GM23248 (cell line): ENCODE measurements at regions not wholly inside any gene's neighbourhood (a gene's known extent, or its start where the extent isn't known, plus 50 kb on each side); places are given as distances from the start of the nearest gene placed in this dataset.

Experiments used
- DNase-seq: peaks from one replicate; pipeline ENCODE4 v3.0.0-alpha.2; 2015
- H2AFZ ChIP-seq: fragments of 200-600 bp; sonication (generic); 2 replicates; pipeline ENCODE4 v1.6.1; 2016; ENCODE audit warnings: antibody characterized with exemption
- H3F3A ChIP-seq: fragments of 200-600 bp; sonication (generic); 2 replicates; pipeline ENCODE4 v1.6.1; 2016; ENCODE audit warnings: mild to moderate bottlenecking, antibody characterized with exemption, mixed run types; ENCODE audit not compliant: insufficient read depth
- H3K27ac ChIP-seq: fragments of 200-600 bp; sonication (generic); 2 replicates; pipeline ENCODE4 v1.5.1; 2016; ENCODE audit warnings: mild to moderate bottlenecking
- H3K27me3 ChIP-seq: fragments of 200-600 bp; sonication (generic); replicated peaks from 2 replicates; pipeline ENCODE4 v1.6.1; 2016; ENCODE audit warnings: mild to moderate bottlenecking; ENCODE audit not compliant: insufficient read depth
- H3K36me3 ChIP-seq: fragments of 200-600 bp; sonication (generic); 2 replicates; pipeline ENCODE4 v1.6.1; 2016; ENCODE audit warnings: low read depth, mild to moderate bottlenecking
- H3K4me1 ChIP-seq: fragments of 200-600 bp; sonication (generic); 2 replicates; pipeline ENCODE4 v1.6.1; 2016; ENCODE audit warnings: mild to moderate bottlenecking; ENCODE audit not compliant: insufficient read depth
- H3K4me2 ChIP-seq: fragments of 200-600 bp; sonication (generic); one replicate; pipeline ENCODE4 v1.6.1; 2016; ENCODE audit warnings: mild to moderate bottlenecking; ENCODE audit not compliant: unreplicated experiment
- H3K4me3 ChIP-seq: fragments of 200-600 bp; sonication (generic); 2 replicates; pipeline ENCODE4 v1.5.1; 2016; ENCODE audit warnings: mild to moderate bottlenecking
- H3K79me2 ChIP-seq: fragments of 200-600 bp; sonication (generic); 2 replicates; pipeline ENCODE4 v1.6.1; 2016; ENCODE audit warnings: mild to moderate bottlenecking; ENCODE audit not compliant: insufficient read depth
- H3K9ac ChIP-seq: fragments of 200-600 bp; sonication (generic); 2 replicates; pipeline ENCODE4 v1.6.1; 2016; ENCODE audit warnings: mild to moderate bottlenecking
- H3K9me2 ChIP-seq: fragments of 200-600 bp; sonication (generic); 2 replicates; pipeline ENCODE4 v1.6.1; 2016; ENCODE audit warnings: mixed run types, mild to moderate bottlenecking, moderate library complexity; ENCODE audit not compliant: insufficient read depth
- H3K9me3 ChIP-seq: fragments of 200-600 bp; sonication (generic); one replicate; pipeline ENCODE4 v1.6.1; 2017; ENCODE audit warnings: low read depth
- H4K20me1 ChIP-seq: fragments of 200-600 bp; sonication (generic); 2 replicates; pipeline ENCODE4 v1.6.0; 2016; ENCODE audit not compliant: insufficient read depth
- EZH2 ChIP-seq: fragments of 200-600 bp; sonication (generic); IDR thresholded peaks from 2 replicates; pipeline ENCODE4 v1.6.1; 2018; ENCODE audit warnings: antibody characterized with exemption, mild to moderate bottlenecking; ENCODE audit not compliant: insufficient read depth, poor library complexity, severe bottlenecking
- EZH2phosphoT487 ChIP-seq: fragments of 200-600 bp; sonication (generic); IDR thresholded peaks from 2 replicates; pipeline ENCODE4 v1.6.1; 2018; ENCODE audit warnings: antibody characterized with exemption, moderate library complexity, mild to moderate bottlenecking, low read depth; ENCODE audit not compliant: insufficient read depth
- WGBS, 2 experiments: methylation state at CpG; one replicate each; pipeline ENCODE4 v1.1.6; 2015 to 2017; ENCODE audit warnings: low lambda C conversion rate in 2 of 2, low coverage in 1 of 2; ENCODE audit errors: missing lambda C conversion rate in 2 of 2; 5-methylcytosine and 5-hydroxymethylcytosine counted together
- in situ Hi-C: fragments of 300-500 bp; cut with MboI; formaldehyde crosslinking; loops from 2 replicates; pipeline ENCODE4 v1.15.0; 2020

GRCh38 chr2:235170536-235171521 is 219.0 kb downstream of the SH3BP4 start:
- H4K20me1 ChIP-seq = no peaks in the 10 kb centered on the region
- H3K27me3 ChIP-seq = no peaks in the 10 kb centered on the region
- peak overlapping the region; percentile 45 for H3K4me3 ChIP-seq
- H2AFZ ChIP-seq = peak overlapping the region; percentile 65; the same call in 1 of the 2 replicates
- peak overlapping the region; percentile 73 for H3K9ac ChIP-seq
- no peak for TF ChIP-seq EZH2
- no peak for TF ChIP-seq EZH2phosphoT487
- H3K79me2 ChIP-seq = no peaks in the 10 kb centered on the region
- no peaks in the 10 kb centered on the region for H3K9me3 ChIP-seq
- peak; percentile 95 for DNase-seq
- H3F3A ChIP-seq = peaks cover 33% of the 10 kb centered on the region
- H3K9me2 ChIP-seq = no peaks in the 10 kb centered on the region
- peaks cover 38% of the 10 kb centered on the region for H3K4me1 ChIP-seq
- peak overlapping the region; percentile 71 for H3K4me2 ChIP-seq
- no peaks in the 10 kb centered on the region for H3K36me3 ChIP-seq
- in situ Hi-C loops = no loop called here
- H3K27ac ChIP-seq = peak overlapping the region; percentile 95
- 12 to 15% methylated on average over 8 of the region's 8 CpGs for WGBS, 2 experiments

GRCh38 chr2:235171550-235172031 is 219.8 kb downstream of the SH3BP4 start:
- Histone ChIP-seq H3K9me3 (no peaks in the 10 kb centered on the region), H3K27me3 (no peaks in the 10 kb centered on the region), H3K4me2 (peak overlapping the region; percentile 71), H3K9me2 (no peaks in the 10 kb centered on the region), H3K79me2 (no peaks in the 10 kb centered on the region), H2AFZ (peak overlapping the region; percentile 65), H3K4me1 (peaks cover 38% of the 10 kb centered on the region), H3K9ac (peak overlapping the region; percentile 73), H4K20me1 (no peaks in the 10 kb centered on the region), H3F3A (peaks cover 33% of the 10 kb centered on the region), H3K4me3 (peak overlapping the region; percentile 45), H3K27ac (peak overlapping the region; percentile 95), H3K36me3 (no peaks in the 10 kb centered on the region)
- TF ChIP-seq EZH2 (no peak), EZH2phosphoT487 (0 out of 2 replicates have a peak, but pooled peaks have one; percentile 72)
- peak; percentile 90 for DNase-seq
- in situ Hi-C loops = no loop called here
- 7 to 13% methylated on average over 4 of the region's 4 CpGs for WGBS, 2 experiments

GRCh38 chr2:235180642-235181041 is 228.8 kb downstream of the SH3BP4 start:
- TF ChIP-seq EZH2 (no peak), EZH2phosphoT487 (no peak)
- Histone ChIP-seq H3K79me2 (no peaks in the 10 kb centered on the region), H3K4me2 (no peak overlapping the region), H3K4me1 (no peaks in the 10 kb centered on the region), H3K9me2 (no peaks in the 10 kb centered on the region), H3K4me3 (no peak overlapping the region), H3K9me3 (no peaks in the 10 kb centered on the region), H2AFZ (no peak overlapping the region), H4K20me1 (no peaks in the 10 kb centered on the region), H3K27ac (no peak overlapping the region), H3K27me3 (no peaks in the 10 kb centered on the region), H3K36me3 (no peaks in the 10 kb centered on the region), H3K9ac (no peak overlapping the region), H3F3A (no peaks in the 10 kb centered on the region)
- WGBS, 2 experiments = 87 to 92% methylated on average over 6 of the region's 6 CpGs
- in situ Hi-C loops = no loop called here
- no peak for DNase-seq

- Histone ChIP-seq H3K36me3 (no peaks in the 10 kb centered on the region), H3K9me2 (no peaks in the 10 kb centered on the region), H3K4me2 (no peak overlapping the region), H3K4me1 (no peaks in the 10 kb centered on the region), H3K79me2 (no peaks in the 10 kb centered on the region), H3K4me3 (no peak overlapping the region), H3K9me3 (no peaks in the 10 kb centered on the region), H4K20me1 (no peaks in the 10 kb centered on the region), H2AFZ (no peak overlapping the region), H3F3A (no peaks in the 10 kb centered on the region), H3K9ac (no peak overlapping the region), H3K27ac (no peak overlapping the region), H3K27me3 (no peaks in the 10 kb centered on the region)
- DNase-seq = peak; percentile 10
- TF ChIP-seq EZH2phosphoT487 (no peak), EZH2 (no peak)
- in situ Hi-C loops = no loop called here
Observed at GRCh38 chr2:235183786-235184185, 232.0 kb downstream of the SH3BP4 start.
